Mucosa of descending colon (tissue), 3 donors: ENCODE measurements at regions not wholly inside any gene's neighbourhood (a gene's known extent, or its start where the extent isn't known, plus 50 kb on each side); places are given as distances from the start of the nearest gene placed in this dataset.

ENCODE experiments used
- ATAC-seq: fragments of 200-7000 bp; cut with Tn5 transposase; one replicate; pipeline ENCODE4 v1.9.1; 2020; ENCODE audit warnings: mild to moderate bottlenecking, moderate library complexity
- DNase-seq, 3 donors: peaks; one replicate each; pipeline ENCODE4 v3.0.0-alpha.2; 2020
- H3K36me3 ChIP-seq: fragments of 200-600 bp; one replicate; pipeline ENCODE4 v1.8.0; 2021; ENCODE audit warnings: low read depth, mild to moderate bottlenecking
- H3K4me1 ChIP-seq: fragments of 200-600 bp; one replicate; pipeline ENCODE4 v1.8.0; 2021; ENCODE audit warnings: low read depth, mild to moderate bottlenecking
- H3K4me3 ChIP-seq: fragments of 200-600 bp; one replicate; pipeline ENCODE4 v1.8.0; 2021; ENCODE audit warnings: mild to moderate bottlenecking
- H3K9me3 ChIP-seq: fragments of 200-600 bp; one replicate; pipeline ENCODE4 v1.8.0; 2021; ENCODE audit warnings: mild to moderate bottlenecking
- intact Hi-C, 2 donors: fragments of 100-400 bp; cut with DNase I in 1 of 2; cut with micrococcal nuclease in 1 of 2; formaldehyde crosslinking; loops; one replicate each; pipeline versions ENCODE4 v1.11.0 to v1.11.1; 2022; cut with DNase I, micrococcal nuclease
- TF ChIP-seq, protein P1 (sequence below): fragments of 200-600 bp; IDR thresholded peaks from one replicate; pipeline ENCODE4 v1.8.0; 2022; ENCODE audit warnings: antibody characterized with exemption, mild to moderate bottlenecking
- donor health status: DM: no; HTN: no; CAD: no; lungs with moderate emphysema.
- donor health status: DM: no; HTN: no; CAD: no.
- donor health status: DM: no; HTN: yes; CAD: no.

DNA sequence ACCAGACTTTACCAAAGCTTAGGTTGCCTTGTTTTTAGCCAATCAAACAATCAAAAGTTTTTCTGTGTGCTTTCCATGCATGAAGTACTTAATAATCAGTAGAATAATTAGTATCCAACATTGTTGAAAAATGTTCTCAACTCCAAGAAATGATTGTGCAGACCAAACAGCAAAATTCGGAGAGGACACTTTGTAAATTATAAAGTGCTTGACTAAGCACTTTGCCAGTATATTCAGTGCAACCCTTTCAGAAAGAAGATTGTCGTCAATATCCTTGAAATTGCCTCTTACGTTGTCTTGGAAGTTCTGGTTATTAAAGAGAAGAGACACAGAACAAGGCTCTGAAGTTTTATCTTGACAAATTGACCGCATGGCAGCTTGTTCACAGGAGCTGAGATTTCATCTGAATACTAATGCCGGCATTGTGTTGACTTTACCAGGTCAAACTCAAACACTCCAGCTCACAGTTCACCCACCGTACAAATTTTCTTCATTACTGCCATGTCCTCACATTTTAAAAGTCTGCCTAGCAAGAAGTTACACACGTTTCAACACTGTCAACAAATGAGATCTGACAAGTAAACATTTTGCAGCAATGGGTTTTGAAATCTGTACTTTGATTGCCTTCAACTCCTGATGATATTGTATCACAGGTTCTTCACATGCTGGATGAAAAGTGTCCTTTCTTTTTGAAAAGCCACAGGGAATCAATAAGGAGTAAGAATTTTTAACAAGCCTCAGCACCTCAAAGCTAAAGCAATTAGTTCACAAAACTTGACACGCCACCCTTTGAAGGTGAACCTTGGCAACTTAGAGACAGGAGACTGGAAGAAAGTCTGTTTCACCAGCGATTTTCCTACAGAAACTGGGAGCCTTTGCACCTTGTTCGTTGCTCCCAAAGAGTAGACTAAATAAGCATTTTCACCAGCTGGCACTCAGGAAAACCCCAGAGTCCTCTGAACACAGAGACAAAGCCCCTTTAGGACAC lies 150.9 kb downstream of the RFC3 start:
- no peak for ATAC-seq
- DNase-seq: no peak
- Histone ChIP-seq H3K4me3 (no peak overlapping the region), H3K9me3 (no peaks in the 10 kb centered on the region), H3K36me3 (no peaks in the 10 kb centered on the region), H3K4me1 (no peaks in the 10 kb centered on the region)
- TF ChIP-seq, protein P1, sequence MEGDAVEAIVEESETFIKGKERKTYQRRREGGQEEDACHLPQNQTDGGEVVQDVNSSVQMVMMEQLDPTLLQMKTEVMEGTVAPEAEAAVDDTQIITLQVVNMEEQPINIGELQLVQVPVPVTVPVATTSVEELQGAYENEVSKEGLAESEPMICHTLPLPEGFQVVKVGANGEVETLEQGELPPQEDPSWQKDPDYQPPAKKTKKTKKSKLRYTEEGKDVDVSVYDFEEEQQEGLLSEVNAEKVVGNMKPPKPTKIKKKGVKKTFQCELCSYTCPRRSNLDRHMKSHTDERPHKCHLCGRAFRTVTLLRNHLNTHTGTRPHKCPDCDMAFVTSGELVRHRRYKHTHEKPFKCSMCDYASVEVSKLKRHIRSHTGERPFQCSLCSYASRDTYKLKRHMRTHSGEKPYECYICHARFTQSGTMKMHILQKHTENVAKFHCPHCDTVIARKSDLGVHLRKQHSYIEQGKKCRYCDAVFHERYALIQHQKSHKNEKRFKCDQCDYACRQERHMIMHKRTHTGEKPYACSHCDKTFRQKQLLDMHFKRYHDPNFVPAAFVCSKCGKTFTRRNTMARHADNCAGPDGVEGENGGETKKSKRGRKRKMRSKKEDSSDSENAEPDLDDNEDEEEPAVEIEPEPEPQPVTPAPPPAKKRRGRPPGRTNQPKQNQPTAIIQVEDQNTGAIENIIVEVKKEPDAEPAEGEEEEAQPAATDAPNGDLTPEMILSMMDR: no peak
- intact Hi-C loops: no loop called here

DNA sequence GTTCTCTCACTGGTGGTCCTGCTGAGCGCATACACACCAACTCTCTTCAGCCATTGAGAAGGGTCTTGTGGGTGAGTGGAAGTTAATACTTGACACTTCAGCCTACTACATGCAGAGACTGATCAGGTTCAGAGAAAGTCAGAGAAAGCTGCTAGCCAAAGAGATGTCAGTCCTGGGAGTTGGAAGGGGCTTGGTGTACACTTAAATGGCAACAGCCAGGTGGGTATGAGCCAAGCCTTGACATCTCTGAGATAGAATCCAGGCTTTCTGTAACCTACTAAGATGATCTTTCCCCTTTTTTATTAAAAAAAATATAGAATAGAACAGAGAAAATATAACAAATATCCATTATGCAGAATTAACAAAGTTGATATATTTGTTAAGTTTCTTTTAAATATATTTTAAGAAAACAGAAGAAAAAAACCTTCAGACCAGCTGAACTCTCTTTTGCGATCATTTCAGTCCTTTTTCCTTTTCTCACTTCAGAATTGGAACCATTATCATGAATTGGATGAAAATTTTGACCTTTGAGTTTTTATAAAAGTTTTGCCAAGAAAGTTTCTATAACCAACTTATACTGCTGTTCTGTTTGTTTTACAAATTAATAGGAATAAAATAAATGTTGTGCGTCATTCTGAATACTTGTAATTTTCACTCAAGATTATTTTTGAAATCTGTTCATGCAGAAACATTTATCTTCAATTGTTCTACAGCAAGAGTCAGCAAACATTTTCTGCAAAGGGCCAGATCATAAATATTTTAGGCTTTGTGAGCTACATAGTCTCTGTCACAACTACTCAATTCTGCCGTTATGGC lies 153.0 kb downstream of the RFC3 start:
- TF ChIP-seq, protein P1: no peak
- Histone ChIP-seq H3K36me3 (no peaks in the 10 kb centered on the region), H3K4me3 (no peak overlapping the region), H3K9me3 (no peaks in the 10 kb centered on the region), H3K4me1 (no peaks in the 10 kb centered on the region)
- intact Hi-C loops: no loop called here
- no peak for ATAC-seq
- DNase-seq: no peak

DNA sequence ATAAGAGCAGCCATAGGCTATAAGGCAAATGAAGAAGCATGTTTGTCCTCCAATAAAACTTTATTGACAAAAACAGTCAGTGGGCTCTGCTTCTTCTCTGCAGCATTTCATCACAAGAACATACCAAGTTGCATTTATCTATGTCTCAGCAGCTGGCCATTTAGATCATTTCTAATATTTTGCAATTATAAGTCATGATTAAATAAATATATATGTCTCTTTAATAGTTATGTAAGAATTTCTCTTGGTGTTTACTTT lies 153.5 kb downstream of the RFC3 start:
- H3K36me3 ChIP-seq: no peaks in the 10 kb centered on the region
- TF ChIP-seq, protein P1: no peak
- no peak for ATAC-seq
- no peaks in the 10 kb centered on the region for H3K4me1 ChIP-seq
- H3K4me3 ChIP-seq: no peak overlapping the region
- intact Hi-C loops: no loop called here
- DNase-seq: no peak
- no peaks in the 10 kb centered on the region for H3K9me3 ChIP-seq

DNA sequence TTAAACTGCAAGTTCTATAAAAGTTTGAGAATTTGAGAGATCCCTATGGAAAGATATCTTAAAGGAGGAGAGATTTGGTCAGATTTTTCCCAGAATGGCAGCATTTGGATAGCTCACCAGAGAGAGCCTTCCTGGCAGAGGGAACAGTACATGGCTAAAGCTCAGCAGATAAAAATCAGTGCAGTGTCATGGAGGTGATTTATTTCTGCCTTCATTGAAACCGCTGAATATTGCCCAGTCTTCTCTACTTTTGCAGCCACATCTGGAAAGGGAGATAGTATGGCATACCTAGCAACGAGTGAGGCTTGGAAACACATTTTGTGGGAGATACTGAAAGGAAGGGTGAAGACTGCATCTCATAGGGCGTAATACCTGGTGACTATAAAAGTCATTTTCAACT lies 155.2 kb downstream of the RFC3 start:
- H3K4me3 ChIP-seq: no peak overlapping the region
- intact Hi-C loops: no loop called here
- ATAC-seq: no peak
- no peaks in the 10 kb centered on the region for H3K4me1 ChIP-seq
- no peaks in the 10 kb centered on the region for H3K9me3 ChIP-seq
- TF ChIP-seq, protein P1: no peak
- DNase-seq: no peak
- no peaks in the 10 kb centered on the region for H3K36me3 ChIP-seq

DNA sequence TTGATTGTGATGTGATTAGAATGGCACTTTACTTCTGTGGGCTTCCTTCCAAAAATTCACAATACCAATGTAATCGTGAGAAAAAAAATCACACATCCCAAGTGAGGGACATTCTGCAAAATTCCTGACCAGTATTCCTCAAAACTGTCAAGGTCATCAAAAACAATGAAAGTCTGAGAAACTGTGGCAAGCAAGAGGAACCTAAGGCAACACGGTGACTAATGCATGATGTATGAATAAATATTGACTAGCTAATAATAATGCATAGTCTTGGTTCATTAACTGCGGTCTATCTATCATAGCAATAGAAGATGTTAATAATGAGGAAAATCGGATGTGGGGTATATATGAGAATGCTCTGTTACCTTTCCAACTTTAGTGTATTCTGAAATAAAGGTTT lies 159.0 kb downstream of the RFC3 start:
- DNase-seq: no peak
- no peak for ATAC-seq
- Histone ChIP-seq H3K4me1 (no peaks in the 10 kb centered on the region), H3K9me3 (no peaks in the 10 kb centered on the region), H3K36me3 (no peaks in the 10 kb centered on the region), H3K4me3 (no peak overlapping the region)
- intact Hi-C loops: no loop called here
- TF ChIP-seq, protein P1: no peak
